HG02798 (cell line): ENCODE measurements at regions not wholly inside any gene's neighbourhood (a gene's known extent, or its start where the extent isn't known, plus 50 kb on each side); places are given as distances from the start of the nearest gene placed in this dataset.

Source experiments
- ATAC-seq: cut with Tn5 transposase; IDR thresholded peaks from one replicate; pipeline ENCODE4 v1.9.1; 2021; ENCODE audit warnings: mild to moderate bottlenecking; ENCODE audit not compliant: unreplicated experiment, poor library complexity

GRCh38 chr3:124609402-124609801, 120.8 kb upstream of the UMPS start:
- ATAC-seq: no peak

GRCh38 chr3:124610130-124610529, 120.1 kb upstream of the UMPS start:
- ATAC-seq: no peak

- ATAC-seq: no peak
Observed at GRCh38 chr3:124611520-124611919, 118.7 kb upstream of the UMPS start.

DNA sequence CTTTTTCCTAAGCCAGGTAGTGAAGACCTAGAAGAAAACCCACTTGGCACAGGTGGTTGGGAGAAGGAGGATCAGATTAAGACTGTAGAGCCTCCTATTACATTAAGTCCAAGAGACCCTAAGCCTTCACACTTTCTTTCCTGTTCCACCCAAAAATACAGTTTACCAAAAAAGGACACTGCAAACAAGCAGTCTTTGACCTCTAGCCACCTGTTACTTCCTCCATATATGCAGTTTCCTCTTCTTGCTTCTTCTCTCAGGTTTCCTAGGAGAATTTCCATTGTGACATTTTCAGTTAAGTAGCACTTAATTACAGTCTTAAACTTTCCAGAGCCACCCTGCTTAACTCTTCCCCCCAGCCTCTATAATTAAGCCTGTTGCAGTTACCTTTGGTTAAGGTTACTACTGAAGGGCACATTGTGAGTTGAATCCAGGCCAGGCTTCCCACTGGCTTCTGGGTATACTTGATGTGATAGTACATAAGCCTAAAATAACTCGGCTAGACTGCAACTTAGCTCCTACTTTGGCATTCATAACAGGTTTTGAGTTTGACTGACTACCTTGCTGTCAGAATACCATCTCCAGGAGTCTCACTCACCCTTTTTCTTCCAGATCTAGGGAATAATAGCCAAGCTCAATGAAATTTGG, 114.2 kb upstream of the UMPS start:
- no peak for ATAC-seq

DNA sequence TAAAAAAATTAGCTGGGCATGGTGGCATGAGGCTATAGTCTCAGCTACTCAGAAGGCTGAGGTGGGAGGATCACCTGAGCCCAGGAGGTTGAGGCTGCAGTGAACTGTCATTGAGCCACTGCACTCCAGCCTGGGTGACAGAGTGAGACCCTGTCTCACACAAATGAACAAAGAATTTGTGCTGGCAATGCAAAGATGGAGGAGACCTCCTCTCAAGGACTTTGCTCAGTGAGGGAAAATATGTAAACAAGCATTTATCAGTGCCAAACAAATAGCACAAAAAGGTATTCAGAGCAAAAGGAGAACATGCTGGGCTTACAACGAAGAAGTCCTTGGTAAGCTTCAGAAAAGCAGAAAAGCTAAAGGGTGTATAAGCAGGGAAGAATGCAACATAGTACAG, 113.1 kb upstream of the UMPS start:
- no peak for ATAC-seq

- peak; percentile 55 for ATAC-seq
Observed at GRCh38 chr3:124619887-124620599, 110.2 kb upstream of the UMPS start.

GRCh38 chr3:124620600-124621063, 109.6 kb upstream of the UMPS start:
- peak; percentile 68 for ATAC-seq

DNA sequence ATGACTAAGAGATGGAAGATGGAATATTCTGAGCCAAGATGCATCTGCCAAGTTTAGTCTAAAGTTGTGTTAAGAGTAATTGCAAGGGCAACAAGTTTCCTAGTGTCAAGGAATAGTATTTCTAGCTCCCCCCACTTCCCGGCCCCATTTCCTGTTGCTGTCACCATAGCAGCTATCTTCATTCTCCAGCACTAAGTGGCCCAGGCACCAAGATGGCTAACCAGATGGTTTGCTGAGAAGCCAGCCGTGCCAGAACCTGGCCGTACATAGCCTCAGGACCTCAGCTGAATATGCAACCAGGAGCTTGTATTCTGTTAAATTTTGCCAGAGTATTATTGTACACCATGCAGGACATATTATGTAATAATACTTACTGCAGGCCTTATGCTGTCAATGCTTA, 108.8 kb upstream of the UMPS start:
- no peak for ATAC-seq

- no peak for ATAC-seq
Observed at GRCh38 chr3:124625074-124625473, 105.2 kb upstream of the UMPS start.

GRCh38 chr3:124627501-124627908, 102.7 kb upstream of the UMPS start:
- ATAC-seq: no peak

GRCh38 chr3:124628863-124629262, 101.4 kb upstream of the UMPS start:
- no peak for ATAC-seq

- no peak for ATAC-seq
Observed at GRCh38 chr3:124629497-124629896, 100.8 kb upstream of the UMPS start.

GRCh38 chr3:124630960-124631359, 99.3 kb upstream of the UMPS start:
- no peak for ATAC-seq

GRCh38 chr3:124631727-124632126, 98.5 kb upstream of the UMPS start:
- no peak for ATAC-seq

GRCh38 chr3:124632566-124633140, 97.6 kb upstream of the UMPS start:
- ATAC-seq: no peak

- no peak for ATAC-seq
Observed at GRCh38 chr3:124633524-124633923, 96.7 kb upstream of the UMPS start.

DNA sequence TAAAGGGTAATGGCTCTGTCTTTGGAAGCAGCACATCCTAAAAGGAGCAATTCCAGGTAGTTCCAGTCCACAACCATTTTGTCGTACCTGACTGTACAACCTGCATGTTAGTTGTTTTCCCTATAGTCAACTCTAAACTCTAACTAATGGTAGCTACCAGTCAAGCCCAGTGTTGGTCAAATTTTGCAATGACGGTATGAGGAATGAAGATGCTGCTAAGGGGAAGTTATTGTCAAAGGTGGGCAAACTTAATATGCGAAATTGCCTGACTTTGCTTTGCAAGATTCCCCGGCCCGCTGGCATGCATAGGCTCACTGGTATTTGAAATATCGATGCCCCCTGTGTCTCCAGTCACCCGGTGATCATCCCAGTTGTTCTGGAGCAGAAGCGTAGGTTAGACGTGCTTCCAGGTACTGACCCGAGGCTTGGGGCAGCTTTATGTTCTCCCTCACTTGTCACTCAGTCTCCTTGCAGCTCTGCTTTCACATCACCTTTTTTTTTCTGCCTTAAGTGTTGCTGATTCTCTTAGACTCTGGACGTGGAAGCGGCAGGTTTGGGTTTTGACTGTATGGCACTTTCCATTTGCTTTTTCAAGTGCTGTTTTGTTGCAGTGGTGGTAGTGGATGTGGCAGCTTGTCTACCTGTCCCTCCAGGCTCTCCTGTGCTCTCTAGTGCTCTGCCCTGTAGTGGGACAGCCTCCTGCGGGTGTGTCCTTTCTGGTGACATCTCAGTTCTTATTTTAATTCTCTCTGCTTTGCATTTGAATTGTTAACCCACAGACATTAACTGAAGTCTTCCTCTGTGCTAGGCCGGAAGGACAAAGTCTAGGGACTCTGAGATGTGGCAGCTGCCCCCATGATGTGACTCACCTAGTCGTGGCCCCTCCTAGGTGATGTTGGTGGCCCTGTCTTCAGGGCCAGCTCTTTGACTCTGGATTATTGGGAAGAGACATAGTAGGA, 95.8 kb upstream of the UMPS start:
- ATAC-seq: peak; percentile 46

DNA sequence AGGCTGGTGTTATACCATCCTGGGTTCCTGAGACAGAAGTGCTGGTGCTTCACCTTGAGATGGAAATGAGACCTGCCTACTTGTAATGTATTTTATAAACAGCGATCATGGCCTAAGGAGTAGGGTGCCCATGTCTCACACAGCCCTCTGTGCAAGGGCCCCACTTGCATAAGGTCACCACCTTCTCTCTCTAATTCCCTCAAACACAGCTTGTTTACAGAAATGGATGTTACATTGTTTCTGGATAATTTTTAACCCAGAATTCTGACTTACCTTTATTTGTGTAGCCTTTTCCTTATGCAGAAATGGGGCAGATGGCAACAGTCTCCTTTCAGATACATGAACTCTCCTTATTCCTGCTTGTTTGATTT, 95.1 kb upstream of the UMPS start:
- no peak for ATAC-seq

- ATAC-seq: no peak
Observed at GRCh38 chr3:124636101-124636862, 94.0 kb upstream of the UMPS start.

DNA sequence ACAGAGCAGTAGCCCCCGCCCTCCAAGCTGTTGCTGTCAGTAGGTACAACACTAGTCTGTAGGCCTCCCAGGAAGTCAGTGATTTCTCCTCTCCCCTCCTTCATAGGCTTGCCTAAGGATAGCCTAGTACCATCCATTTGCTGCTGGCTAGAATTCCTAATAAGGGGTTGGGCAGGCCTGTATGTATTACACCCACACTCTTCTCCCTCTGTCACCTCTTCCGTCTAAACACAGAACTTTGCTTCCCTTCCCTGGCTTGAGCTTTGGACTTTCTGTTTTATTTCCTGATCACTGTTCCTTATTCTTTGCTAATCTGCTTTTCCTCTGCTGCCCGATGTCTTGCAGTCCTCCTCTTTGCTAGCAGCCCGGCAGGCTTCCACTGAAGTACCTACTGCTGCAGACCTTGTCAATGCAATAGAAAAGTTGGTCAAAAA, 93.4 kb upstream of the UMPS start:
- no peak for ATAC-seq
